Epithelial cell of esophagus (primary cell): ENCODE measurements at regions not wholly inside any gene's neighbourhood (a gene's known extent, or its start where the extent isn't known, plus 50 kb on each side); places are given as distances from the start of the nearest gene placed in this dataset.
"Not testable (repeated sequence)": the region's sequence is repeated elsewhere in the genome, so short reads cannot be mapped to it uniquely, and the experiment has no call there.

ENCODE experiments used
- DNase-seq: peaks from one replicate; pipeline ENCODE4 v3.0.0; 2010; ENCODE audit warnings: low read depth
- H3K4me3 ChIP-seq: 2 replicates; pipeline ENCODE4 v1.5.1; 2011; ENCODE audit warnings: mild to moderate bottlenecking, low read length, control low read depth
- TF ChIP-seq, protein P1 (sequence below): IDR thresholded peaks from 2 replicates; pipeline ENCODE4 v1.5.1; 2011; ENCODE audit warnings: low read depth, mild to moderate bottlenecking, low read length, control low read depth, inconsistent platforms; ENCODE audit not compliant: insufficient read depth; ENCODE audit errors: missing control alignments

GRCh38 chr13:34731486-34731885 is 210.6 kb upstream of the NBEA start:
- no peak overlapping the region for H3K4me3 ChIP-seq
- DNase-seq: peak; percentile 56
- TF ChIP-seq, protein P1, sequence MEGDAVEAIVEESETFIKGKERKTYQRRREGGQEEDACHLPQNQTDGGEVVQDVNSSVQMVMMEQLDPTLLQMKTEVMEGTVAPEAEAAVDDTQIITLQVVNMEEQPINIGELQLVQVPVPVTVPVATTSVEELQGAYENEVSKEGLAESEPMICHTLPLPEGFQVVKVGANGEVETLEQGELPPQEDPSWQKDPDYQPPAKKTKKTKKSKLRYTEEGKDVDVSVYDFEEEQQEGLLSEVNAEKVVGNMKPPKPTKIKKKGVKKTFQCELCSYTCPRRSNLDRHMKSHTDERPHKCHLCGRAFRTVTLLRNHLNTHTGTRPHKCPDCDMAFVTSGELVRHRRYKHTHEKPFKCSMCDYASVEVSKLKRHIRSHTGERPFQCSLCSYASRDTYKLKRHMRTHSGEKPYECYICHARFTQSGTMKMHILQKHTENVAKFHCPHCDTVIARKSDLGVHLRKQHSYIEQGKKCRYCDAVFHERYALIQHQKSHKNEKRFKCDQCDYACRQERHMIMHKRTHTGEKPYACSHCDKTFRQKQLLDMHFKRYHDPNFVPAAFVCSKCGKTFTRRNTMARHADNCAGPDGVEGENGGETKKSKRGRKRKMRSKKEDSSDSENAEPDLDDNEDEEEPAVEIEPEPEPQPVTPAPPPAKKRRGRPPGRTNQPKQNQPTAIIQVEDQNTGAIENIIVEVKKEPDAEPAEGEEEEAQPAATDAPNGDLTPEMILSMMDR: no peak

- peak; percentile 55 for DNase-seq
- no peak overlapping the region for H3K4me3 ChIP-seq
- TF ChIP-seq, protein P1: no peak
These were observed 208.3 kb upstream of the NBEA start for GRCh38 chr13:34733721-34734120.

GRCh38 chr13:34734932-34735331 is 207.1 kb upstream of the NBEA start:
- peak; percentile 61 for DNase-seq
- H3K4me3 ChIP-seq: no peak overlapping the region
- TF ChIP-seq, protein P1: no peak

GRCh38 chr13:34738254-34738992 is 203.6 kb upstream of the NBEA start:
- H3K4me3 ChIP-seq: no peak overlapping the region
- TF ChIP-seq, protein P1: no peak
- DNase-seq: no peak

DNA sequence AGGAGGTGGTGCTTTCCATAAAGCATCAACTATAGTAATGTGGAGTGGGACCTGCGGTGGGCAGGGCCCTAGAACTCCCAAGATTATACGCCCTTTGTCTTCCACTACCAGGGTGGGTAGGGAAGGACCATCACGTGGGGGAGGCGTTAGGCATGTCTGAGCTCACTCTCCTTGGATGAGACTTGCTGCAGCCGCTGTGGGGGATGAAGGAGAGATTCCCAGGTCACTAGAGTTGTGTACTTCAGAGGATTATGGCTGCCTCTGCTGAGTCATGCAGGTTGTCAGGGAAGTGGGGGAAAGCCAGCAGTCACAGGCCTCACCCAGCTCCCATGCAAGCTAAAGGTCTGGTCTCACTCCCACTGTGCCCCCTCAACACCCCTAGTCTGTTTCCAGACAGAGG is 195.0 kb upstream of the NBEA start:
- not testable (repeated sequence) for H3K4me3 ChIP-seq, DNase-seq

DNA sequence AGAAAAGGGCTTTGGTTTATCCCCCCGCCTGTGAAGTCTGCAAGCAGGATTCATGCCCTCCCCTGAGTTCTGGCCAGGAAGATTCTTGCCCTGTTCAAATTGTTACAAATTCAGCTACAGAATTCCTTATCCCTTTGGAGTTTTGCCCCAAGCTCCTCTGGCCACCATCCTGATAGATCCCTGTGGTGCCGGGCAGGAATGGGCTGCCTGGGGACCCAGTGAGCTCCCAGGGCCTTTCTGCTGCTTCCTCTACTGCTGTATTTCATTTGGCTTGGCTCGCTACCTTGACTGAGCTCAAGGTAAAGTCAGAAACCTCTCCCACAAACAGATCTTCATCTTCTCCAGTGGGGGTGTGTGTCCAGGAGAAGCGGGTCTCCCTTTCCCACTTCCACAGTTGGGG is 194.6 kb upstream of the NBEA start:
- DNase-seq: no peak
- TF ChIP-seq, protein P1: no peak
- H3K4me3 ChIP-seq: no peak overlapping the region

DNA sequence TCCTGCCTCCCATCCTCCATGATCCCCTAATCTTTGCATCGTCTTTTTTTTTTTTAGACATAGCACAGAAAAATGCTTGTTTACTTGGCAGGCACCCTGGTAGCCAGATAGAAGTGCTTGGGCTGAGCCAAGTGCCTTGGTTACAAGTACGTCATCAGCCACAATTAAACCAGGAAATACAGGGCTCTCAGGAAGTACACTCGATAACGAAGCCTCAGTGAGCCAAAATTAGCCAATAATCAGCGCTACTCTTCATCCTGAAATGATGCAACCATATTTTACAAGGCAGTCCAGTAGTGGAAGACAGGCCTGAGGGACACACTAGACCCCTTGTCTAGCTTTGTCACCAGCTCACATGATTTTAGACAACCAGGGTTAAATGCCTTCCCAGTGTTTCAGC is 194.0 kb upstream of the NBEA start:
- TF ChIP-seq, protein P1: no peak
- DNase-seq: peak; percentile 49
- H3K4me3 ChIP-seq: no peak overlapping the region
